HepG2 (cell line): ENCODE measurements at regions not wholly inside any gene's neighbourhood (a gene's known extent, or its start where the extent isn't known, plus 50 kb on each side); places are given as distances from the start of the nearest gene placed in this dataset.
"Not testable (repeated sequence)": the region's sequence is repeated elsewhere in the genome, so short reads cannot be mapped to it uniquely, and the experiment has no call there.

Source experiments
- ATAC-seq: fragments of 200-7000 bp; cut with Tn5 transposase; 3 replicates; pipeline ENCODE4 v1.9.1; 2020; ENCODE audit warnings: mild to moderate bottlenecking, moderate library complexity
- BruUV-seq: library from RNA; stranded (reverse); fragments of 400-500 nt; replicated peaks from 2 replicates; lab custom pipeline; 2021; lab: Mats Ljungman, UMichigan
- CTCF ChIA-PET: fragments of 300-600 bp; formaldehyde crosslinking; extraction: SDS; loops from one replicate; lab custom pipeline; 2021; ENCODE audit warnings: low total read pairs, inconsistent platforms, low intra/inter-chr PET ratio; lab: Yijun Ruan, JAX
- POLR2A ChIA-PET: fragments of 350-600 bp; sonication (Branson Sonifier 250); formaldehyde crosslinking; loops from one replicate; lab custom pipeline; 2020; ENCODE audit warnings: antibody characterized with exemption, inconsistent platforms; lab: Yijun Ruan, JAX
- DNase-seq: peaks from one replicate; pipeline ENCODE4 v3.0.0-alpha.2; 2015; ENCODE audit warnings: low spot score
- FAIRE-seq: peaks from 3 replicates; lab custom pipeline; 2011; peaks lifted over from hg19 to GRCh38; lab: Jason Lieb, UNC
- H2AFZ ChIP-seq: one replicate; pipeline ENCODE4 v1.6.1; 2011; ENCODE audit warnings: low read length, inconsistent platforms
- H3K27ac ChIP-seq: fragments of 300-600 bp; 3 replicates; pipeline ENCODE4 v1.8.0; 2011; ENCODE audit warnings: mixed run types, mild to moderate bottlenecking, mixed read lengths, low read length, inconsistent platforms; ENCODE audit not compliant: insufficient read depth; ENCODE audit errors: extremely low read length
- H3K27me3 ChIP-seq, 2 experiments: fragments of 200-600 bp in 1 of 2; 2 replicates in 1 of 2; 3 replicates in 1 of 2; pipeline versions ENCODE4 v1.6.0 to v1.8.0; 2011; ENCODE audit warnings: low read length in 2 of 2, mild to moderate bottlenecking in 2 of 2, moderate library complexity in 2 of 2, inconsistent platforms in 1 of 2; ENCODE audit not compliant: insufficient read depth in 2 of 2, control insufficient read depth in 1 of 2
- H3K36me3 ChIP-seq, 2 experiments: fragments of 200-600 bp in 1 of 2; replicated peaks in 1 of 2; 2 replicates in 1 of 2; 3 replicates in 1 of 2; pipeline versions ENCODE4 v1.5.1 to v1.8.0; 2011; ENCODE audit warnings: low read length in 2 of 2, inconsistent platforms in 1 of 2; ENCODE audit not compliant: insufficient read depth in 2 of 2, control insufficient read depth in 1 of 2
- H3K4me1 ChIP-seq: 2 replicates; pipeline ENCODE4 v1.5.1; 2012; ENCODE audit warnings: low read length, inconsistent platforms; ENCODE audit not compliant: insufficient read depth
- H3K4me2 ChIP-seq: 2 replicates; pipeline ENCODE4 v1.6.0; 2011; ENCODE audit warnings: low read depth, low read length, inconsistent platforms
- H3K4me3 ChIP-seq, 3 experiments: fragments of 200-600 bp in 1 of 3; sonication (generic), shearing (Covaris generic) in 1 of 3; replicated peaks in 1 of 3; 2 replicates each; pipeline ENCODE4 v1.5.1; 2011 to 2016; ENCODE audit warnings: low read length in 3 of 3, inconsistent platforms in 2 of 3, low read depth in 2 of 3, mild to moderate bottlenecking in 2 of 3, control low read depth in 1 of 3, mixed read lengths in 1 of 3; ENCODE audit not compliant: insufficient read depth in 1 of 3
- H3K79me2 ChIP-seq: one replicate; pipeline ENCODE4 v1.6.1; 2011; ENCODE audit warnings: low read length, inconsistent platforms; ENCODE audit not compliant: insufficient read depth
- H3K9ac ChIP-seq: 2 replicates; pipeline ENCODE4 v1.6.0; 2011; ENCODE audit warnings: mild to moderate bottlenecking, low read depth, low read length, inconsistent platforms; ENCODE audit not compliant: insufficient read depth
- H3K9me3 ChIP-seq: 2 replicates; pipeline ENCODE4 v1.5.1; 2012; ENCODE audit warnings: mild to moderate bottlenecking, low read length
- H4K20me1 ChIP-seq: 2 replicates; pipeline ENCODE4 v1.6.0; 2011; ENCODE audit warnings: inconsistent platforms, mild to moderate bottlenecking, low read length, moderate library complexity; ENCODE audit not compliant: insufficient read depth
- ATF1 ChIP-seq: IDR thresholded peaks from 2 replicates; pipeline ENCODE4 v1.6.1; 2016; ENCODE audit warnings: mild to moderate bottlenecking, control low read depth
- CEBPG ChIP-seq: IDR thresholded peaks from 2 replicates; pipeline ENCODE4 v1.6.1; 2016
- FOXM1 ChIP-seq: sonication (generic); formaldehyde crosslinking; IDR thresholded peaks from 2 replicates; pipeline ENCODE4 v1.5.0; 2020; ENCODE audit warnings: missing genetic modification reagents
- GATAD1 ChIP-seq: IDR thresholded peaks from 2 replicates; pipeline ENCODE4 v1.6.1; 2016; ENCODE audit warnings: missing genetic modification reagents, missing compliant biosample characterization
- MTA1 ChIP-seq: sonication (generic); formaldehyde crosslinking; IDR thresholded peaks from 2 replicates; pipeline ENCODE4 v1.4.0; 2020; ENCODE audit warnings: missing genetic modification reagents, mild to moderate bottlenecking, borderline replicate concordance
- NAIF1 ChIP-seq: sonication (generic); formaldehyde crosslinking; IDR thresholded peaks from 2 replicates; pipeline ENCODE4 v1.5.0; 2020; ENCODE audit warnings: mild to moderate bottlenecking, missing genetic modification reagents, borderline replicate concordance
- REPIN1 ChIP-seq: sonication (generic); formaldehyde crosslinking; IDR thresholded peaks from 2 replicates; pipeline ENCODE4 v1.8.0; 2022; ENCODE audit warnings: missing genetic modification reagents, low read depth, mild to moderate bottlenecking, borderline replicate concordance
- RERE ChIP-seq: IDR thresholded peaks from 2 replicates; pipeline ENCODE4 v1.6.1; 2016; ENCODE audit warnings: low read depth, missing genetic modification reagents, missing compliant biosample characterization
- TCF12 ChIP-seq, 2 experiments: fragments of 450-650 bp in 1 of 2; sonication (generic) in 1 of 2; formaldehyde crosslinking in 1 of 2; IDR thresholded peaks; 2 replicates each; pipeline versions ENCODE4 v1.6.1 to v1.8.0; 2017 to 2022; ENCODE audit warnings: antibody characterized with exemption in 1 of 2, mild to moderate bottlenecking in 1 of 2, missing genetic modification reagents in 1 of 2, moderate library complexity in 1 of 2
- ZSCAN20 ChIP-seq: sonication (generic); formaldehyde crosslinking; IDR thresholded peaks from 2 replicates; pipeline ENCODE4 v1.4.0; 2020; ENCODE audit warnings: missing genetic modification reagents, mild to moderate bottlenecking, borderline replicate concordance
- WGBS: methylation state at CpG from one replicate; pipeline ENCODE4 v1.1.6; 2017; ENCODE audit warnings: low lambda C conversion rate; 5-methylcytosine and 5-hydroxymethylcytosine counted together
- in situ Hi-C: cut with HindIII; loops from 2 replicates; pipeline ENCODE4 v1.10.0; 2017; ENCODE audit warnings: low pct_unique_long_range_greater_than_20kb; ENCODE audit not compliant: extremely low pct_ligation_motif_present
- intact Hi-C: fragments of 100-400 bp; cut with micrococcal nuclease; formaldehyde crosslinking; loops from one replicate; pipeline ENCODE4 v1.10.0; 2022; ENCODE audit not compliant: unreplicated experiment
- TF ChIP-seq, protein P1 (sequence below): sonication (generic); formaldehyde crosslinking; IDR thresholded peaks from 2 replicates; pipeline ENCODE4 v1.8.1; 2023; ENCODE audit warnings: missing genetic modification reagents, inconsistent platforms, borderline replicate concordance

GRCh38 chr4:137868067-137868466 is 335.8 kb upstream of the PCDH18 start:
- ATAC-seq, H3K79me2 ChIP-seq, H3K4me3 ChIP-seq, DNase-seq, H3K9me3 ChIP-seq, in situ Hi-C loops, H3K4me1 ChIP-seq, H3K4me2 ChIP-seq, H4K20me1 ChIP-seq, H3K27ac ChIP-seq, H2AFZ ChIP-seq, FAIRE-seq, CTCF ChIA-PET, H3K9ac ChIP-seq, H3K36me3 ChIP-seq, H3K27me3 ChIP-seq, intact Hi-C loops, BruUV-seq, POLR2A ChIA-PET: not testable (repeated sequence)
- 48% methylated on average over 2 of the region's 3 CpGs for WGBS

DNA sequence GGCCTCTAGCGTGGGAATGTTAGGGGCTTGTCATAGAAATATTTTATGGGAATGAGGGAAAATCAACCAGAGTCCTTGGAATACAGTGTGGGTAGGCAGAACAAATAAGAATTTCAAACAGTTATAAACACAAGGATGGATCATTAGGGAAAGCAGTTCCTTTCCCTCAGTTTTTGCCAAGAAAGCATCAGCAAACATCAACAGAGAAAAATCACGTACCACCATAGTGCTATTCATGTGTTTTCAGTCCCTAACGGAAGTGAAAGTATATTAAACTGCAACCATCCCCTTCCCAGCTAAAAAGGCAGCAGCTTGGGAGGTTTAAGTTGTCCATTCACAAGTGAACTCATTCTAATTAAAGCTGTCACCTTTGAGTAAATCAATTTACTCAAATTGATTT is 334.4 kb upstream of the PCDH18 start:
- POLR2A ChIA-PET: no interaction called here

More for the DNA sequence above, 334.4 kb upstream of the PCDH18 start:
- FAIRE-seq (no peak), ATAC-seq (no peak), DNase-seq (no peak)
- Histone ChIP-seq H3K36me3 (no peaks in the 10 kb centered on the region), H3K27ac (no peak overlapping the region), H2AFZ (no peak overlapping the region), H3K4me1 (no peaks in the 10 kb centered on the region), H3K4me3 (no peak overlapping the region), H3K9ac (no peak overlapping the region), H3K79me2 (no peaks in the 10 kb centered on the region)
- CTCF ChIA-PET: no interaction called here
- intact Hi-C loops: no loop called here
- 5% methylated on average over 3 of the region's 3 CpGs for WGBS
- no TSS peak for BruUV-seq
- TF ChIP-seq TCF12 (IDR thresholded peaks at IDR 0.05) (no peak), TCF12 (CRISPR knock-in tag; IDR thresholded peaks at IDR 0.05) (no peak), MTA1 (no peak), ATF1 (CRISPR knock-in tag) (no peak), REPIN1 (no peak), FOXM1 (CRISPR knock-in tag) (no peak), ZSCAN20 (no peak), NAIF1 (CRISPR knock-in tag) (no peak), CEBPG (CRISPR knock-in tag) (no peak), RERE (CRISPR knock-in tag) (no peak), GATAD1 (CRISPR knock-in tag) (no peak)
- TF ChIP-seq, protein P1, sequence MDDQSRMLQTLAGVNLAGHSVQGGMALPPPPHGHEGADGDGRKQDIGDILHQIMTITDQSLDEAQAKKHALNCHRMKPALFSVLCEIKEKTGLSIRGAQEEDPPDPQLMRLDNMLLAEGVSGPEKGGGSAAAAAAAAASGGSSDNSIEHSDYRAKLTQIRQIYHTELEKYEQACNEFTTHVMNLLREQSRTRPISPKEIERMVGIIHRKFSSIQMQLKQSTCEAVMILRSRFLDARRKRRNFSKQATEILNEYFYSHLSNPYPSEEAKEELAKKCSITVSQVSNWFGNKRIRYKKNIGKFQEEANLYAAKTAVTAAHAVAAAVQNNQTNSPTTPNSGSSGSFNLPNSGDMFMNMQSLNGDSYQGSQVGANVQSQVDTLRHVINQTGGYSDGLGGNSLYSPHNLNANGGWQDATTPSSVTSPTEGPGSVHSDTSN: no peak
- TF ChIP-seq, all 625 proteins: peak for 0
- Histone ChIP-seq H4K20me1 (no peaks in the 10 kb centered on the region), H3K9me3 (no peaks in the 10 kb centered on the region), H3K27me3 (no peaks in the 10 kb centered on the region), H3K4me2 (no peak overlapping the region)
- in situ Hi-C loops: no loop called here
